ENCODE measurements at regions not wholly inside any gene's neighbourhood (a gene's known extent, or its start where the extent isn't known, plus 50 kb on each side); places are given as distances from the start of the nearest gene placed in this dataset.
A peak's percentile ranks its signal among the peaks of the same experiment; 100 is the strongest.

- POLR2A ChIA-PET = no interaction called here
- Mint-ChIP-seq H3K27me3 (no peaks in the 10 kb centered on the region), H3K4me1 (peaks cover 19% of the 10 kb centered on the region), H3K27ac (no peak overlapping the region), H3K36me3 (ENCODE audit: low read depth) (no peaks in the 10 kb centered on the region), H3K9me3 (no peaks in the 10 kb centered on the region), H3K4me3 (no peak overlapping the region)
- no peak for DNase-seq
- CTCF ChIA-PET = no interaction called here
Observed at GRCh38 chr9:653856-654387, 187.6 kb upstream of the DMRT1 start.

DNA sequence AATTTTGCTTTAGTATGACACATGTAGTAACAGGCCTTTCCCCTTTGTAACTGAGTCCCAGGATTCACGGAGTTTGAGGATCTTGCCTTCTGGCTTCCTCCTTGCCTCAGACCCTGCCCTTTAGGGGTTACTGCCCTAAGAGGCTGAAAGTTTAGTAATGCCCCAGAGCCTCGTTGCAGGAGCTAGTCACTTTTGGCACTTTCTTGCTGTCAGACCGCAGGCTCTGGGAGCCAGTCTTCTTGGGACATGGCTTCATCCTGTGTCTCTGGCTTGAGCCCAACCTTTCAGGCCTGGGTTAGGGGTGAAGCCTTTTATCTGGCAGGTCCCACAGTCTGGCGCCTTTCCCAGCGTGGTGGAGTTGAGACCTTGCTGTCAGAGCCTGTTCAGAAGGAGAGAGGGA is 185.6 kb upstream of the DMRT1 start:
- Mint-ChIP-seq H3K4me1 (peaks cover 9% of the 10 kb centered on the region), H3K36me3 (ENCODE audit: low read depth) (no peaks in the 10 kb centered on the region), H3K9me3 (no peaks in the 10 kb centered on the region), H3K4me3 (no peak overlapping the region), H3K27me3 (no peaks in the 10 kb centered on the region), H3K27ac (no peak overlapping the region)
- no peak for DNase-seq
- ChIA-PET CTCF (no interaction called here), POLR2A (no interaction called here)

- POLR2A ChIA-PET = no interaction called here
Observed at GRCh38 chr9:656926-657568, 184.4 kb upstream of the DMRT1 start.

DNA sequence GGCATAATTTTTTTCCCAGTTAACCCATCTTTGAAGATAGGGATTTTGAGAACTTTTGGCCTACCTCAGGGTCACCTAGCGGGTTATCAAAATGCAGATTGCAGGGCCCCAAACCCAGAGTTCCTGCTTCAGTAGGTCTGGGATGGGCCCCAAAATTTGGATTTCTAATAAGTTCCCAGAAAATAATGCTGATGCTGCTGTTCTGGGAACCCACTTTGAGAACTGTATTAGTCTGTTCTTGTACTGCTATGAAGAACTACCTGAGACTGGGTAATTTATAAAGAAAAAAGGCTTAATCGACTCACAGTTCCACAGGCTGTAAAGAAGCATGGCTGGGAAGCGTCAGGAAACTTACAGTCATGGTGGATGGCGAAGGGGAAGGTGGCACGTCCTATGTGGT is 182.2 kb upstream of the DMRT1 start:
- peaks cover 3% of the 10 kb centered on the region for H3K27me3 Mint-ChIP-seq
- ChIA-PET POLR2A (no interaction called here), CTCF (no interaction called here)
- peaks cover 9% of the 10 kb centered on the region for H3K4me1 Mint-ChIP-seq
- H3K4me3 Mint-ChIP-seq = no peak overlapping the region
- no peak overlapping the region for H3K27ac Mint-ChIP-seq
- H3K36me3 Mint-ChIP-seq (ENCODE audit: low read depth) = no peaks in the 10 kb centered on the region
- no peak for DNase-seq
- no peaks in the 10 kb centered on the region for H3K9me3 Mint-ChIP-seq

More at GRCh38 chr9:656926-657568, 184.4 kb upstream of the DMRT1 start:
- CTCF ChIA-PET = no interaction called here
- no peaks in the 10 kb centered on the region for H3K27me3 Mint-ChIP-seq
- no peak overlapping the region for H3K4me3 Mint-ChIP-seq
- no peak for DNase-seq
- no peaks in the 10 kb centered on the region for H3K9me3 Mint-ChIP-seq
- no peaks in the 10 kb centered on the region for H3K36me3 Mint-ChIP-seq (ENCODE audit: low read depth)
- peaks cover 9% of the 10 kb centered on the region for H3K4me1 Mint-ChIP-seq
- H3K27ac Mint-ChIP-seq = no peak overlapping the region

DNA sequence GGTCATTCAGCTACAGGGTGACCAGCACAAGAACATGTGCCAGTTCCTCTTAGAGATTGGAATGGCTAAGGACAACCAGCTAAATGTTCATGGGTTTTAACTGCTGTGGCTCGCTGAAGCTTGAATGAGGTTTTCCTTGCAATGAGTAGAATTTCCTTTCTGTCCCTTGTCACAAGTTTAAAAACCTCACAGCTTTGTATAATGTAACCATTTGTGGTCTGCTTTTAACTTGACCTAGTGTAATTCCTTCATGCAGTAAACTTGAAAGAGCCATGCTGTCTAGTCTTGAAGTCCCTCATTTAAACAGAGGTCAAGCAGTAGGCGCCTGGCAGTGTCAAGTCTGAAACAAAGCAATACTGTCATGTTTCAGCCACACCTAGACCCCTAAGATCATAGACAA is 181.3 kb upstream of the DMRT1 start:
- Mint-ChIP-seq H3K27ac (no peak overlapping the region), H3K9me3 (no peaks in the 10 kb centered on the region), H3K27me3 (peaks cover 3% of the 10 kb centered on the region), H3K36me3 (ENCODE audit: low read depth) (no peaks in the 10 kb centered on the region), H3K4me1 (peaks cover 9% of the 10 kb centered on the region), H3K4me3 (no peak overlapping the region)
- CTCF ChIA-PET = no interaction called here
- POLR2A ChIA-PET = no interaction called here
- no peak for DNase-seq

- ChIA-PET CTCF (no interaction called here), POLR2A (no interaction called here)
- no peak overlapping the region for H3K27ac Mint-ChIP-seq
- H3K36me3 Mint-ChIP-seq (ENCODE audit: low read depth) = peaks cover 4% of the 10 kb centered on the region
- peaks cover 12% of the 10 kb centered on the region for H3K27me3 Mint-ChIP-seq
- peaks cover 5% of the 10 kb centered on the region for H3K4me1 Mint-ChIP-seq
- DNase-seq = no peak
- H3K9me3 Mint-ChIP-seq = peaks cover 5% of the 10 kb centered on the region
- no peak overlapping the region for H3K4me3 Mint-ChIP-seq
Observed at GRCh38 chr9:663541-663940, 178.0 kb upstream of the DMRT1 start.

DNA sequence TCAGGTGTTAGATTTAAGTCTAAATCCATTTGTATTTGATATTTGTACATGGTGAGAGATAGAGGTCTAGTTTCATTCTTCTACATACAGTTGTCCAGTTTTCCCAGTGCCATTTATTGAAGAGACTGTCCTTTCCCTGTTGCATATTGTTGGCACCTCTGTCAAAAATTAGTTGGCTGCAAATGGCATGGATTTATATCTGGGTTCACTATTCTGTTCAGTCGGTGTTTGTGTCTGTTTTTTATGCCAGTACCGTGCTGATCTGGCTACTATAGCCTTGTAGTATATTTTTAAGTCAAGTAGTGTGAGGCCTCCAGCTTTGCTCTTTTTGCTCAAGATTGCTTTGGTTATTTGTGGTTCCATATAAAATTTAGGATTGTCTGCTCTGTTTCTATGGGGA is 176.2 kb upstream of the DMRT1 start:
- H3K4me1 Mint-ChIP-seq = peaks cover 4% of the 10 kb centered on the region
- CTCF ChIA-PET = no interaction called here
- POLR2A ChIA-PET = no interaction called here
- peaks cover 4% of the 10 kb centered on the region for H3K36me3 Mint-ChIP-seq (ENCODE audit: low read depth)
- peaks cover 16% of the 10 kb centered on the region for H3K27me3 Mint-ChIP-seq
- no peak overlapping the region for H3K4me3 Mint-ChIP-seq
- H3K9me3 Mint-ChIP-seq = peaks cover 12% of the 10 kb centered on the region
- DNase-seq = no peak
- no peak overlapping the region for H3K27ac Mint-ChIP-seq

DNA sequence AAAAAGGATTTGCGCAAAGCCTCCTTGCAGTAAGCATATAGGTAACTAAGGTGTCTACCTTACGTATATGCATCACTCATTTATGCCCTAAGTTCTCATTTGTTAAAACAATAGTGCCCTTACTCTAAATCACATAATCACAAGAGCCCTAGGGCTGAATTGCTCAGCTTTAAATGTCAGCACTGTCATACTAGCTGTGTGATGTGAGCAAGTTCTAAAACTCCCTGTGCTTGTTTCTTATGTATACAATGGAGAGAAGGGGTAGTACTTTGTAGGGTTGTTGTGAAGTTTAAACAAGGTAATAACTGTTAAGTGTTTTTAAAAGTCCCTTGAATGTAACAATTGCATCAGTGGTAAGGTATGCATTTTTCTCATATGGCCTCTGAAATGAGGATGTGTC is 169.5 kb upstream of the DMRT1 start:
- H3K9me3 Mint-ChIP-seq = peaks cover 15% of the 10 kb centered on the region
- peaks cover 4% of the 10 kb centered on the region for H3K36me3 Mint-ChIP-seq (ENCODE audit: low read depth)
- no peak overlapping the region for H3K4me3 Mint-ChIP-seq
- H3K27ac Mint-ChIP-seq = no peak overlapping the region
- peaks cover 20% of the 10 kb centered on the region for H3K27me3 Mint-ChIP-seq
- ChIA-PET POLR2A (no interaction called here), CTCF (no interaction called here)
- no peak for DNase-seq
- peaks cover 15% of the 10 kb centered on the region for H3K4me1 Mint-ChIP-seq

DNA sequence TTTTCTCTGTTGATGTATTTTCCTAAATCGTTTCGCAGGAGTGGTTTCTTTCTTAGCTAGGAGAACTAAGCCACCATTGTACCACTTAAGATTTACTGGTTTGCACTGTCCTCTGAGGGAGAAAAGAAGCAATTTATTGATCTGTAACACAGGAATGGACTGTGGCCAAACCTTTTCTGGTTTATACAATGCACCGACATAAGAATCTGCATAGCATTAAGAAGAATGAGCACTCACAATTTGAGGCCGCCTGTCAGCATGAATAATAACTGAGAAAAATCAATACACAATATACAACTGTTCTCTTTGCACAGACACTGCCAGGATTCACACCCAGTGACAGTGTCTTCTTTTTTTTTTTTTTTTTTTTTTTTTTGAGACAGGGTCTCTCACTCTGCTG is 168.6 kb upstream of the DMRT1 start:
- ChIA-PET CTCF (no interaction called here), POLR2A (no interaction called here)
- peaks cover 4% of the 10 kb centered on the region for H3K36me3 Mint-ChIP-seq (ENCODE audit: low read depth)
- H3K4me1 Mint-ChIP-seq = peaks cover 23% of the 10 kb centered on the region
- no peak overlapping the region for H3K27ac Mint-ChIP-seq
- no peak overlapping the region for H3K4me3 Mint-ChIP-seq
- no peak for DNase-seq
- peaks cover 17% of the 10 kb centered on the region for H3K27me3 Mint-ChIP-seq
- peaks cover 15% of the 10 kb centered on the region for H3K9me3 Mint-ChIP-seq

DNA sequence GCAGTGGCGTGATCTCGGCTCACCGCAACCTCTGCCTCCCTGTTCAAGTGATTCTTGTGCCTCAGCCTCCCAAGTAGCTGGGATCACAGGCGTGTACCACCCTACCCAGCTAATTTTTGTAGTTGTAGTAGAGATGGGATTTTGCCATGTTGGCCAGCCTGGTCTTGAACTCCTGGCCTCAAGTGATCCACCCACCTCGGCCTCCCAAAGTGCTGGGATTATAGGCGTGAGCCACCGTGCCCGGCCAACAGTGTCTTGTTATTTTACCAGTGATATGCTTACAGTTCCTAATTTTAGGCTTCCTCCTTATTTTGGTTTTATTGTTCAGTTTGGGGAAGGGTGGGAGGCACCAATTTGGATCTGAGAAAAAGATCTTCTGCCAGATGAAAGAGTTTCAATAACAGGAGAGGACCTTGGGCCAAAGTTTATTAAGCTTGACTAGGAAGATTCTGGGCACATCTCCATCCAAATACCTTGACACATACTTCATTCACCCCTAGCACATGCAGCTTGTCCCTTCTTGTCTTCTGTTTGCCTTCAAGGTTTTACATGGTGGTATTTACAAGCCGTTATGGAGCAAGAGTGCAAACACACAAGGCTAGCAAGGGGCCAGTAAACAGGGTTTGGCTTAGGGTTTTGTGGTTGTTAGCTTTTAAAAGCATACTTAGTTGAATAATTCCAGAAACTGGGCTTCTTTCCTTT is 168.1 kb upstream of the DMRT1 start:
- Mint-ChIP-seq H3K4me1 (peaks cover 26% of the 10 kb centered on the region), H3K27me3 (peaks cover 13% of the 10 kb centered on the region), H3K27ac (no peak overlapping the region), H3K36me3 (ENCODE audit: low read depth) (peaks cover 1% of the 10 kb centered on the region), H3K4me3 (no peak overlapping the region), H3K9me3 (peaks cover 10% of the 10 kb centered on the region)
- CTCF ChIA-PET = no interaction called here
- POLR2A ChIA-PET = no interaction called here
- DNase-seq = no peak

- CTCF ChIA-PET = interaction anchor here (0.7 kb wide), 1 partner anchor 371 kb away, joined by 4 read pairs; no protein-coding TSS in a partner anchor
- H3K9me3 Mint-ChIP-seq = peaks cover 6% of the 10 kb centered on the region
- H3K27ac Mint-ChIP-seq = no peak overlapping the region
- POLR2A ChIA-PET = no interaction called here
- H3K4me3 Mint-ChIP-seq = no peak overlapping the region
- H3K4me1 Mint-ChIP-seq = peaks cover 26% of the 10 kb centered on the region
- DNase-seq = no peak
- H3K36me3 Mint-ChIP-seq (ENCODE audit: low read depth) = no peaks in the 10 kb centered on the region
- peaks cover 11% of the 10 kb centered on the region for H3K27me3 Mint-ChIP-seq
Observed at GRCh38 chr9:673966-674526, 167.5 kb upstream of the DMRT1 start.

- ChIA-PET POLR2A (no interaction called here), CTCF (no interaction called here)
- Mint-ChIP-seq H3K36me3 (ENCODE audit: low read depth) (no peaks in the 10 kb centered on the region), H3K9me3 (no peaks in the 10 kb centered on the region), H3K27me3 (peaks cover 8% of the 10 kb centered on the region), H3K4me1 (peaks cover 26% of the 10 kb centered on the region), H3K4me3 (no peak overlapping the region), H3K27ac (no peak overlapping the region)
- no peak for DNase-seq
Observed at GRCh38 chr9:675697-676370, 165.7 kb upstream of the DMRT1 start.

- H3K4me1 Mint-ChIP-seq = peaks cover 26% of the 10 kb centered on the region
- H3K9me3 Mint-ChIP-seq = no peaks in the 10 kb centered on the region
- POLR2A ChIA-PET = no interaction called here
- no peak overlapping the region for H3K27ac Mint-ChIP-seq
- H3K36me3 Mint-ChIP-seq (ENCODE audit: low read depth) = no peaks in the 10 kb centered on the region
- DNase-seq = no peak
- H3K27me3 Mint-ChIP-seq = peaks cover 7% of the 10 kb centered on the region
- H3K4me3 Mint-ChIP-seq = peak overlapping the region; percentile 56
- CTCF ChIA-PET = no interaction called here
Observed at GRCh38 chr9:676780-677438, 164.6 kb upstream of the DMRT1 start.

Measured in activated CD4-positive, alpha-beta memory T cell treated with anti-CD3 and anti-CD28 coated beads, Interleukin-2, amount 10 ng/mL, durations not matched to agents 7 days and 5 days (primary cell).